GM21526 (cell line): ENCODE measurements at regions not wholly inside any gene's neighbourhood (a gene's known extent, or its start where the extent isn't known, plus 50 kb on each side); places are given as distances from the start of the nearest gene placed in this dataset.
"Not testable (repeated sequence)": the region's sequence is repeated elsewhere in the genome, so short reads cannot be mapped to it uniquely, and the experiment has no call there.

Experiments used
- ATAC-seq: cut with Tn5 transposase; IDR thresholded peaks from one replicate; pipeline ENCODE4 v1.9.1; 2021; ENCODE audit warnings: moderate library complexity; ENCODE audit not compliant: unreplicated experiment, low FRiP score

DNA sequence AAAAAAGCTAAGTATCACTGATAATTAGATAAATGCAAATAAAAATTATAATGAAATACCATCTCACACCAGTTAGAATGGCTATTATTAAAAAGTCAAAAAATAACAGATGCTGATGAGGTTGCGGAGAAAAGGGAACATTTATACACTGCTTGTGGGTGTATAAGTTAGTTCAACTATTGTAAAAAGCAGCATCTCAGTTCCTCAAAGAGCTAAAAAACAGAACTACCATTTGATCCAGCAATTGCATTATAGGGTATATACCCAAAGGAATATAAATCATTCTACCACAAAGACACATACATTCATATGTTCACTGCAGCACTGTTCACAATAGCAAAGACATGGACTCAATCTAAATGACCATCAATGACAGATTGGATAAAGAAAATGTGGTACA, 120.3 kb upstream of the ZBED5 start:
- no peak for ATAC-seq

- ATAC-seq = no peak
Observed at GRCh38 chr11:10975287-10975721, 117.5 kb upstream of the ZBED5 start.

DNA sequence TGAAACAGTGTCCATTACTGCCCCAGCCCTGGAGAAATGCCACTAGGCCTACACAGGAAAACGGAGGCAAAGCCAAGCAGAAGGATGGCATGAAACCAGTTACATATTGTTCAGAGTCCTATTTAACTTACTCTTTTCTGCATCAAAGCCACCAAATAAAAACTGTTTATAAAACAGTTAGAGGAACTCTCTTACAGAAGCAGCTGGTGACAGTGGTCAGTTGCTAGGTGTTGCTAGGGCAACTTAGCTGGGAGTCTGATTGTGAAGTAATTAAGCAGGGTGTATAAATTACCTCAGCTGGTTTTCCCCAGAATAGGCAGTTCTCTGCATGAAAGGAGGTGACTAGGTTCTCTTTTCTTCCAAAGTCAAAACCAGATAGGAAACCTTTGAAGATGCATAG, 115.6 kb upstream of the ZBED5 start:
- no peak for ATAC-seq

DNA sequence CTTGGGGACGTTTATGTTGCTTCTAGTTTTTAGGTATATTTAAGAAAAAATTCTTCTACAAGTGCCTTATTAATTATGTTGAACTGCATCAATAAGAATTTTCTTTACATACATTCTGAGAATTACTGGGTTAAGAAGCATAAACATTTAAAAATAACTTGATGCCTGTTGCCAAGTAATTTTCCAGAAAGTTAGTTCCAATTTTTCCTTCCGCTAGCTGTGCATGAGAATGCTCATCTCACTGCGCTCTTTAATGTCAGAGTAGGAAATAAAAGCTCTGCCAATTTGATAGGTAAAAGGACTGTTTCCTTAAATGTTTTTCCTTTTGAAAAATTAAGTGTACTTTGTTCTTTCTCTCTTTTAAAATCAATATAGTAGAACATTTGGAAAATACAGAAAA, 113.1 kb upstream of the ZBED5 start:
- no peak for ATAC-seq

DNA sequence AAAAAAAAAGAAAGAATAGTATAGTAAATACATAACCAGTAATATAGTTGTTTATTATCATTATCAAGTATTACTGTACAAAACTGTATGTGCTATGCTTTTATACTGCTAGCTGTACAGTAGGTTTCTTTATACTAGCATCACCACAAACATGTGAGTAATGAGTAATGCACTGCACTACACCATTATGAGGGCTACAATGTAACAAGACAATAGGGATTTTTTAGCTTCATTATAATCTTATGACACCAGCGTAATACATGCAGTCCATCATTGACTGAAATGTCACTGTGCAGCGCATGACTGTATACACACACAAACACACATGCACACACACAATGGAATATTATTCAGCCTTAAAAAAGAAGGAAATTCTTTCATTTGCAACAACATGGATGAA, 111.5 kb upstream of the ZBED5 start:
- ATAC-seq = no peak

- ATAC-seq = not testable (repeated sequence)
Observed at GRCh38 chr11:10956884-10957283, 99.0 kb upstream of the ZBED5 start.

GRCh38 chr11:10955616-10956015, 97.8 kb upstream of the ZBED5 start:
- no peak for ATAC-seq

DNA sequence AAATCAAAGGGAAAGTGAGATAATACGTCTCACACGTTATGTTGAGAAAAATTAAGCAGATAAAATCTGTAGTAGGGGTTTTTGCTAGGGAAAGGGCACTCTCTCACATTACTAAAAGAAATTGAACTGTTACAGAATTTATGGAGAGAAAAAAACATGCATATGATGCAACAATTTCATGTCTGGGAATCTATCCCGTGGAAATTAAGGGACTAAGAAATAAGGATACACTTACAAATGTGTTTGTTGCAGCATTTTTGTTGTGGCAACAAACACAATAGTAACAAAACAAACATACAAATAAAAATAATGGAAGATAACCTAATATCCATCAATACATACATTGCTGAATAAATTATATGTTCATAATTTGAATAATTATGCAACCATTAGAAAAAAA, 96.3 kb upstream of the ZBED5 start:
- no peak for ATAC-seq

- no peak for ATAC-seq
Observed at GRCh38 chr11:10952872-10953271, 95.0 kb upstream of the ZBED5 start.

GRCh38 chr11:10947935-10948334, 90.1 kb upstream of the ZBED5 start:
- ATAC-seq = not testable (repeated sequence)

GRCh38 chr11:10946072-10946471, 88.2 kb upstream of the ZBED5 start:
- no peak for ATAC-seq

- no peak for ATAC-seq
Observed at GRCh38 chr11:10945196-10945595, 87.3 kb upstream of the ZBED5 start.

DNA sequence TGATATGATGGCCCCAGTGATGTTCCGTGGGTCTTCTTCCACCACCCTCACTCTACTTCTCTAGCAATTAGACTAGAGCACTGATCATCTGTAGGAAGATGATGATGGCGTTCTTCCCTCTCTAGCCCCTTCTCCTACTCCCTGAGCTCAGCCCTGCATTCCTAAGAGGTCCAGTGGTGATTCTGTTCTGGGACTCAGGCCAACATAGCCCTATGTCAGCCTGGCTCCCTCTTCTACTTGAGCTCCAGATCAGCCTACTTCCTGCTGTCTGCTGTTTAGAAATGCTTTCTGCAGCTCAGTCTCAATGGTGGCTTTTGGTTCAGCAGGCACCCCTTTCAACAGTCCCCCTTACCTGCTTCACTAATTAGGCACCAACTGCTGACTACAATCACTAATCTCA, 86.1 kb upstream of the ZBED5 start:
- ATAC-seq = no peak

GRCh38 chr11:10942620-10943019, 84.8 kb upstream of the ZBED5 start:
- no peak for ATAC-seq

- no peak for ATAC-seq
Observed at GRCh38 chr11:10941871-10942270, 84.0 kb upstream of the ZBED5 start.

DNA sequence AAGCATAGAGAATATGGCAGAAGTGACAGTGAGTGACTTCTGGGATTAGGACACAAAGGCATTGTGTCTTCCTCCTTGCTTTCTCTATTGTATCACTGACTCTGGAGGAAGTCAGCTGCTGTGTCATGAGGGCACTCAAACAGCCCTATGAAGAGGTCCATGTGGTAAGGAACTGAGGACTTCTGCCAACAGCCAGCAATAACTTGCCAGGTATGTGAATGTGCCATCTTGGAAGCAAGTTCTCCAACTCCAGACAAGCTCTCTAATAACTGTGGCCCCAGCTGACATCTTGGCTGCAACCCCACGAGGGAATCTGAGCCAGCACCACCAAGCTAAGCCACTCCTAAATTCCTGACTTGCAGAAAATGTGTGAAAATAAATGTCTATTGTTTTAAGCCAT, 83.6 kb upstream of the ZBED5 start:
- ATAC-seq = no peak

DNA sequence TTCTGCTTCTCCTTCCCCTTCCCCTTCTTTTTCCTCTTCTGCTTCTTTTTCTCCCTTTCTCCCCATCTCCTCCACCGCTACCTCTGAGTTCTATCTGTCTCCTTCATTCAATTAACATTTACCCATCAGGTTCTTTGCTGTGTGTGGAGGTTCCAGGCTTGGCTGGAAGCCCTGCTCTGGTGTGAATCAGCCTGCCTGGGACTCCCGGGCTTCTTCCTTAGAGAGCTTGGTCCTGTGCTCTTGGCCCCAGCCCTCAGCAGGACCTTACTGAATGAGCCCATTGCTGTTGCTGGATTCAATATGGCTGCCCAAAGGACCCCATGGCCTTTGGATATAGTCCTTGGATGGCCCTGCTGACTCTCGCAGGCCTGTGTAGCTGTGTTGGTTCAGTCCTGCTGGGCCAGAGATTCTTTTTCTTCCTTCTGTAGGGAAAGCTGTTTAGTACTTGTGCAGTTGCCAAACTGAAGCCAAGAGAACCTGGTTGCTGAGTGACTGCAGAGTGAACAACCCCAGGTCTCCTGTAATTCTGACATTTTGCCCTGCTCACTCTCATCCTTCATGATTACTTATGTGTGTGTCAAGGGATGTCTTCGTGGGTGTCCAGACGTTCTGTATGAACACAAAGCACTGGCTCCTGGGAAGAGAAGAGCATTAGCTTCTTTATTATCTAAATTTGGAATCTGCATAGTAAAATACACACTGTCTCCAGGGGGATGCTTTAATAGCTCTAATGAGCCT, 81.0 kb upstream of the ZBED5 start:
- ATAC-seq = no peak

DNA sequence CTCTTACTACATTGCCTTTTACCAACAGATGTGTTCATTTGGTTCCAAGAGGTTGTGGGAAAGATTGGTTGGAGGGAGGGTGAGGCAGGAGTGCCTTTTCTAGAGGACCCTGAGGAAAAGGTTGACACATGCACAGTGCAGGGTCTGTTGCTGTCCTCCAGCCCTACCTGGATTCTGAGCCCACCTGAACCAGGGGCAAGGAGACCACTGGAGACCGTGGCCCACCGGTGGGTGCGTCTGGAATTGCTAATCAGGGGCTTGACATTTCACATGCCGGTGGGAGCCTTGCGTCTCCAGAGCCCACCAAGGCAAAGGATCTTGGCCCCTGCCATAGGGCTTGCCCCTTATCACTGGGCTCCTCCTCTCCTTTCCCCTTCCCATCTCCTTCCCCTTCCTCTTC, 80.4 kb upstream of the ZBED5 start:
- no peak for ATAC-seq

DNA sequence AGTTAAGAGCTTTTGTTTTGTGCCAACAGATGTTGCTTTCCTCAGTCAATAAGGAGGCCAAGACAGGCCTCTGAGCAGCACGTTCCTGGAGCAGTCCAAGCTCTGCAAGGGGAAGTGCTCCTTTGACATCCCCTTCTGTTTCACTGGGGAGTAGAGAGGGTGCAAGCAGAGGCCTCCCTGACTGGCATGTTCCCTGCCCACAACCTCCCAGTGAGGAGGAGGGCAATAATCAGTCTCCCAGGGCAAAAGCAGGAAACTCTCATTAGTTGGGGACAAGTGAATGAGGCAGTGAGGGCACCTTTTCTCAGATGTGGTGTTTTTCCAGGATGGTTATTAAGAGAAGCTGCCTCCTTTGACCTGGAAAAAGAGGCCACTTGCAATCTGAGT, 79.5 kb upstream of the ZBED5 start:
- no peak for ATAC-seq

- no peak for ATAC-seq
Observed at GRCh38 chr11:10936626-10937384, 79.0 kb upstream of the ZBED5 start.

DNA sequence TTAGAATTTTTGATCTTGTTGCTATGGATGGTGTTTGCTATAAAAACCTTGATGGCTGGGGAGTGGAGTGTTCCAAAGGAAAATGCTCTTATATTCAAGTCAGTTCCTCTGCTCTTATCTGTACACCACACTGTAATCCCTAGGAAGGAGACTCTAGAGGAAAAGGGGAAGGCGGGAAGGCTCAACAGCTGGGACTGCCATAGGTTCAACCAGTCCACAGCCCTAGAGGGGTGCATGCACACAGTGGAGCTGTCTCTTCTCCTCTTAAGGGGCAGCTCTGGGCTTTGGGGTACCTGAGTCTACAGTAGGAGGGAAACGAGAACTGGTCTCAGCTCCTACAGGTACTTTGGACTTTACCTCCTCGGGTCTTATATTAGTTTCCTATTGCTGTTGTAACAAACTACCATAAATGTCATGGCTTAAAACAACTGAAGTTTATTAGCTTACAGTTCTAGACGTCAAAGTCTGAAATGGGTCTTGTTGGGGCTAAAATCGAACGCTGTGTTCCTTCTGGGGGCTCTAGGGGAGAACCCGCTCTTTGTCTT, 77.2 kb upstream of the ZBED5 start:
- no peak for ATAC-seq

DNA sequence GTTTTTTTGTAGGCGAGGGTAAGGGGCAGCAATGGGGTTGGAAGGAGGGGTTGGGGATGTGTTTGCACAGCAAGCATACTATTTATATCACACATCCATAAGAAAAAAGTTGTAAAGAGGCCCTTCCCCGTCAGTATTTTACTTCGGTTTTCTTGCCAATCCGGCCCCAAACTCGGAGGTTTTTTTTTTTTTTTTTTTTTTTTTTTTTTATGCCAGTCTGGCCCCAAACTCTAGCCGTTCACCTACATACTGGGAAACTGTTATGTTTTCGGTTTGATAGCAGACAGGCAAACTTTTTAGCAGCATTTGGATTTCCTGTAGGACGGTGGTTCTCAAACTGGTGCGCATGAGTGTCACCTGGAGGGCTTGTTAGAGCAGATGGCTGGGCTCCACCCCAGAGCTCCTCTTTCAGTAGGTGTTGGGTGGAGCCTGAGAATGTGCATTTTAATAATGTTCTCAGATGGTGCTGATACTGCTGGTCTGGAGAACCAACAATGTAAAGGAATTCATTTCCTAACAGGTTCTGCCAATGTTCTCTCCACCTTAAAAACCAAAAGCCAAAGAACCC, 76.5 kb upstream of the ZBED5 start:
- no peak for ATAC-seq
